ENCODE measurements at regions not wholly inside any gene's neighbourhood (a gene's known extent, or its start where the extent isn't known, plus 50 kb on each side); places are given as distances from the start of the nearest gene placed in this dataset.
"Not testable (repeated sequence)": the region's sequence is repeated elsewhere in the genome, so short reads cannot be mapped to it uniquely, and the experiment has no call there.

GRCh38 chr15:21261965-21262850 lies 178.1 kb downstream of the POTEB3 start:
- DNase-seq (ENCODE audit: low spot score) = peak; percentile 29

DNA sequence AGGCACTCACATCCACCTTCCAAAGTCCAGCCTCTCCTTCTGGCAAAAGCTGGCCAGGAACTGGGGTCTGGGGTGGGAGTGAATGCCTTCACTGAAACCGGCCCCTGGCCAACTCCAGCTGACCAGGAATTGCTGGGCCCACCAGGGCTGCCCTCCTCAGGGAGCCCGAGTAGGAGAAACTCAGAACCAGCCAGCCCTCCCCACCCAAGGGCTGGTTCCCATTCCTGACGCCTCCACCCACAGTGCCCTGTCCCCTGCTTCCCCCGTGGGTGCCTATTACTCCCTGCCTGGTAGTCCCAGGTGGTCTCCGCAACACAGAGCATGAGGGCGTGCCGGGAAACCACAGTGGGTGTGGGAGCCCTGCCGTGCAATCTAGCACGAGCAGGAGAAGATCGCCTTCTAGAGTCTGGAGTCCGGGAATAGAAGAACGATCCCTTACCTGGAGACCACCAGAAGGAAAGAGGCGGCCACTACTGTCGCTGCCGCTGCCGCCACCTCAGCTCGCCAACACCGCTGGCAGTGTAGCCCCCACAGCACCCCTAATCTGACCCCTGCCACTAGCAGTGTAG lies 178.8 kb downstream of the POTEB3 start:
- peak; percentile 26 for DNase-seq (ENCODE audit: low spot score)

GRCh38 chr15:21260966-21261395 lies 179.3 kb downstream of the POTEB3 start:
- DNase-seq (ENCODE audit: low spot score) = no peak

GRCh38 chr15:21258635-21259034 lies 181.7 kb downstream of the POTEB3 start:
- not testable (repeated sequence) for DNase-seq (ENCODE audit: low spot score)

GRCh38 chr15:21249508-21250019 lies 190.7 kb downstream of the POTEB3 start:
- DNase-seq (ENCODE audit: low spot score) = not testable (repeated sequence)

Measured in GM03348 (cell line).